ENCODE measurements at regions not wholly inside any gene's neighbourhood (a gene's known extent, or its start where the extent isn't known, plus 50 kb on each side); places are given as distances from the start of the nearest gene placed in this dataset.

DNA sequence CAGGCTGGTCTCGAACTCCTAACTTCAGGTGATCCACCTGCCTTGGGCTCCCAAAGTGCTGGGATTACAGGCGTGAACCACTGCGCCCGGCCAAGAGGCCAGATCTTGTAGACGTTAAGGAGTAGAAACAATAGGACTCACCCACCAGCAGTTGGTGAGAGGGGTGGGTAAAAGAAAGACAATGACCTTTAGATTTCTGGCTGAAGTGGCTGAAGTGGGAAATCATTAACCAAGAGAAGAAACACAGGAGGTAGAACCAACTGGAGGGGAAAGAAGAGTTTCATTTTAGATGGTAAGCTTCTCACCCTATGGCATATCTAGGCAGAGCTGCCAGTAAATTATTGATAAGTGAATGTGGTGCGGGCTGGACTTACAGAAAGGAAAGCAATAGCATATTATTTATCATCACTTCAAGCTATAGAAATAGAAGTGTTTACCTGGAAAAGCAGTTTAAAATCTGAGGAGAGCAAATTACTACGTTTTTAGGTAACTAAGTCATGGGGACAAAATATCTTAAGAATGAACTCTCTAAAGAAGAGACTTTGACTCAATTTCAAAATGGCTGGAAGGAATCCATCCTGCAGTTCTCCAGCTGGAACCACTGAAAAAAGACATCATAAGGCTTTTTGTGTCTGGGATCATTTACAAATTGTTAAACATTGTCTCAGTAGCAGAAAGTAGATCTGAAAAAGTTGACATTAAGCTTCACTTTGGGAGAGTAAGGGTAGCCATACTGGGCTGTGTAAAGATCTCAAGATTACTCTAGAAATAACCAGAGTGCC, 109.6 kb downstream of the ALDH8A1 start:
- no peaks in the 10 kb centered on the region for H3K36me3 ChIP-seq
- no peaks in the 10 kb centered on the region for H4K20me1 ChIP-seq (ENCODE audit: low read depth)
- H2AFZ ChIP-seq (replicated peaks), result no peak overlapping the region
- no peaks in the 10 kb centered on the region for H3K27me3 ChIP-seq
- peaks cover 2% of the 10 kb centered on the region for H3K27me3 Mint-ChIP-seq (ENCODE audit: insufficient read depth, low read depth)
- no peak overlapping the region for H3K4me3 ChIP-seq
- H3K4me1 ChIP-seq, result no peaks in the 10 kb centered on the region
- H3K9me3 ChIP-seq (ENCODE audit: low read depth), result no peaks in the 10 kb centered on the region
- no peak for DNase-seq (ENCODE audit: low spot score)
- H3K36me3 Mint-ChIP-seq, result no peaks in the 10 kb centered on the region
- H3K4me1 Mint-ChIP-seq, result no peaks in the 10 kb centered on the region
- TF ChIP-seq EZH2phosphoT487 (IDR thresholded peaks at IDR 0.05) (no peak), EZH2 (IDR thresholded peaks at IDR 0.05) (no peak)
- TF ChIP-seq, protein P1, sequence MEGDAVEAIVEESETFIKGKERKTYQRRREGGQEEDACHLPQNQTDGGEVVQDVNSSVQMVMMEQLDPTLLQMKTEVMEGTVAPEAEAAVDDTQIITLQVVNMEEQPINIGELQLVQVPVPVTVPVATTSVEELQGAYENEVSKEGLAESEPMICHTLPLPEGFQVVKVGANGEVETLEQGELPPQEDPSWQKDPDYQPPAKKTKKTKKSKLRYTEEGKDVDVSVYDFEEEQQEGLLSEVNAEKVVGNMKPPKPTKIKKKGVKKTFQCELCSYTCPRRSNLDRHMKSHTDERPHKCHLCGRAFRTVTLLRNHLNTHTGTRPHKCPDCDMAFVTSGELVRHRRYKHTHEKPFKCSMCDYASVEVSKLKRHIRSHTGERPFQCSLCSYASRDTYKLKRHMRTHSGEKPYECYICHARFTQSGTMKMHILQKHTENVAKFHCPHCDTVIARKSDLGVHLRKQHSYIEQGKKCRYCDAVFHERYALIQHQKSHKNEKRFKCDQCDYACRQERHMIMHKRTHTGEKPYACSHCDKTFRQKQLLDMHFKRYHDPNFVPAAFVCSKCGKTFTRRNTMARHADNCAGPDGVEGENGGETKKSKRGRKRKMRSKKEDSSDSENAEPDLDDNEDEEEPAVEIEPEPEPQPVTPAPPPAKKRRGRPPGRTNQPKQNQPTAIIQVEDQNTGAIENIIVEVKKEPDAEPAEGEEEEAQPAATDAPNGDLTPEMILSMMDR (IDR thresholded peaks at IDR 0.05), result no peak
- H3K79me2 ChIP-seq (ENCODE audit: low read depth), result no peaks in the 10 kb centered on the region
- H3K27ac ChIP-seq, result no peak overlapping the region
- H3K9me3 Mint-ChIP-seq, result no peaks in the 10 kb centered on the region
- no peak overlapping the region for H3K4me3 Mint-ChIP-seq
- H3K27ac Mint-ChIP-seq, result no peak overlapping the region
- no peak overlapping the region for H3K4me2 ChIP-seq
- no peak overlapping the region for H3K9ac ChIP-seq
- H3F3A ChIP-seq (ENCODE audit: low read depth), result no peaks in the 10 kb centered on the region

DNA sequence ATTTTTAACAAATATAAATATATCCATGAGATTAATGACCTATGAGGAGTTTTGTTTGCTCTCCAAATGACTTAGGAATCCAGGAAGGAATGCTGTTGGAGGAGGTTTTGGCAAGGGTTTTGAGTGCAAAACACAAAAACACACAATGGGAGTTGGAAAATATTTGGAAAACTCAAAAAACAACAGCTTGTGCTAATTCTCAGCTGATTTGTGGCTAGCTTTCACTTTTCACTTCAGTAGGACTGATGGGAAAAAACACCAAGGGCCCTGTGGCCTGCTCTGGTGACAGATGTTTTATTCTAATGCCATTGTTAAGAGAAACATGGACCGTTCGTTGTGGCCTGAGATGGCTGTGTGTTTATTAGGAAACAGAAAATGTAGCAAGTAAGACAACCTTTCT, 113.9 kb downstream of the ALDH8A1 start:
- no peak overlapping the region for H3K4me3 Mint-ChIP-seq
- no peaks in the 10 kb centered on the region for H3K9me3 ChIP-seq (ENCODE audit: low read depth)
- H3F3A ChIP-seq (ENCODE audit: low read depth), result no peaks in the 10 kb centered on the region
- TF ChIP-seq, protein P1 (IDR thresholded peaks at IDR 0.05), result no peak
- TF ChIP-seq EZH2 (IDR thresholded peaks at IDR 0.05) (no peak), EZH2phosphoT487 (IDR thresholded peaks at IDR 0.05) (no peak)
- no peaks in the 10 kb centered on the region for H3K4me1 Mint-ChIP-seq
- no peak overlapping the region for H3K27ac Mint-ChIP-seq
- H3K9ac ChIP-seq, result no peak overlapping the region
- no peaks in the 10 kb centered on the region for H3K4me1 ChIP-seq
- no peaks in the 10 kb centered on the region for H3K36me3 Mint-ChIP-seq
- no peak overlapping the region for H3K4me3 ChIP-seq
- no peaks in the 10 kb centered on the region for H3K9me3 Mint-ChIP-seq
- H4K20me1 ChIP-seq (ENCODE audit: low read depth), result no peaks in the 10 kb centered on the region
- no peak overlapping the region for H3K27ac ChIP-seq
- H2AFZ ChIP-seq (replicated peaks), result no peak overlapping the region
- H3K27me3 Mint-ChIP-seq (ENCODE audit: insufficient read depth, low read depth), result no peaks in the 10 kb centered on the region
- DNase-seq (ENCODE audit: low spot score), result no peak
- H3K27me3 ChIP-seq, result no peaks in the 10 kb centered on the region
- no peaks in the 10 kb centered on the region for H3K79me2 ChIP-seq (ENCODE audit: low read depth)
- no peaks in the 10 kb centered on the region for H3K36me3 ChIP-seq
- no peak overlapping the region for H3K4me2 ChIP-seq

DNA sequence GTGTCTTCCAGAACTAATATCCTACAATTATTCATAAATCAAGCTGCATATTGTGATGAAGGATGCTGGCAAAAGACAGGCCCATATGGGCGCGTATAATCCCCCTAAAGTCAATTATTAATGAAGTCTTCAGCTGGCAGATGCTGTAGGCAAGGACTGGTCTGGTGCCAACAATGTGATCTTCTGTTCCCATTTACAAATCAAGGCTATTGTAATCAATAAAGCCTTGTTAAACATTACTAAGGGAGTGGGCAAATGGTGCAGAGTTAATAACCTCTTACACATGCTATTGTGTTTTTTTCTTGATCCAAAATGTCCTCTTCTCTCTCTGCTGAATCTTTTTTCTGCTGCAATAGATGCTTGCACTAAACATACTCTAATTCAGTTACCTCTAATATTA, 119.0 kb downstream of the ALDH8A1 start:
- Histone ChIP-seq H3K4me3 (no peak overlapping the region), H3K4me1 (no peaks in the 10 kb centered on the region), H3K27me3 (no peaks in the 10 kb centered on the region), H3K27ac (no peak overlapping the region), H3K9ac (no peak overlapping the region), H3K36me3 (no peaks in the 10 kb centered on the region), H3F3A (ENCODE audit: low read depth) (no peaks in the 10 kb centered on the region), H3K79me2 (ENCODE audit: low read depth) (no peaks in the 10 kb centered on the region), H3K9me3 (ENCODE audit: low read depth) (no peaks in the 10 kb centered on the region), H4K20me1 (ENCODE audit: low read depth) (no peaks in the 10 kb centered on the region), H2AFZ (replicated peaks) (no peak overlapping the region), H3K4me2 (no peak overlapping the region)
- Mint-ChIP-seq H3K27ac (no peak overlapping the region), H3K27me3 (ENCODE audit: insufficient read depth, low read depth) (no peaks in the 10 kb centered on the region), H3K4me3 (no peak overlapping the region), H3K4me1 (no peaks in the 10 kb centered on the region), H3K36me3 (no peaks in the 10 kb centered on the region), H3K9me3 (no peaks in the 10 kb centered on the region)
- no peak for TF ChIP-seq EZH2 (IDR thresholded peaks at IDR 0.05)
- TF ChIP-seq, protein P1 (IDR thresholded peaks at IDR 0.05), result no peak
- no peak for TF ChIP-seq EZH2phosphoT487 (IDR thresholded peaks at IDR 0.05)
- no peak for DNase-seq (ENCODE audit: low spot score)

All from neural progenitor cell (in vitro differentiated cells).